Fibroblast of pulmonary artery (primary cell): ENCODE measurements at regions not wholly inside any gene's neighbourhood (a gene's known extent, or its start where the extent isn't known, plus 50 kb on each side); places are given as distances from the start of the nearest gene placed in this dataset.
"Not testable (repeated sequence)": the region's sequence is repeated elsewhere in the genome, so short reads cannot be mapped to it uniquely, and the experiment has no call there.

ENCODE experiments used
- DNase-seq: peaks from one replicate; pipeline ENCODE4 v3.0.0-alpha.2; 2010; ENCODE audit warnings: low read depth
- H3K4me3 ChIP-seq: replicated peaks from 2 replicates; pipeline ENCODE4 v1.5.1; 2011; ENCODE audit warnings: low read depth, mild to moderate bottlenecking, control low read depth, low read length, moderate library complexity
- TF ChIP-seq, protein P1 (sequence below): IDR thresholded peaks from 2 replicates; pipeline ENCODE4 v1.5.1; 2011; ENCODE audit warnings: mild to moderate bottlenecking, control low read depth, low read length, inconsistent platforms; ENCODE audit errors: missing control alignments

DNA sequence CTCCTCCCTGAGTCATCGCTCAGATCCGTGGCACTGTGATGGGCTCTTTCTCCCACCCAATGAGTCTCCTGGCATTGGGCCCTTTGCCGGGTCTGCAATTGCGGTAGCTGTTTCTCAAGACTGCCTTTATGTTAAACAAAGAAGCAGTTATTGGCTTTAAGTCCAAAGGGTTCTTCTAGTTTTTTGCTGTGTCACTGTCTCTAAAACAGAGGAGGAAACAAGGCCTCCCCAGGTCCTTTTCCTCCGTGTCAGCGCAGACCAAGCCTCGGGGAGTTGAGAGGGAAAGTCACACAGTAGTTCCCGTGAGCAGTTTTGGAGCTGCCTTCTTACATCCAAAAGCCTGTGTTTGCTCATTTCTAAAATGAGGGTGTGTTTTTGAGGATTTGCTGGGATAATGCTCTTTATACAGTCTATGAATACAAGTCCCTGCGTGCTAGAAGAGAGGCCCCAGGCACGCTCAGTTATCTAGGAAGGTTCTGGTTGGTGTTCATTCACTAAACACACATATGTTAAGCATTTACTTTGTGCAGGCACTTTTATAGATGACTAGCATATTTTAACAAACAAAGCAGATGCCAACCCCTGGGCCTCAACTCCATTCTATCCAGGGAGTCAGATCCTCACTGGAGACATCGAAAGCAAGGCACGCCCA lies 126.0 kb upstream of the PZP start:
- DNase-seq, result no peak
- TF ChIP-seq, protein P1, sequence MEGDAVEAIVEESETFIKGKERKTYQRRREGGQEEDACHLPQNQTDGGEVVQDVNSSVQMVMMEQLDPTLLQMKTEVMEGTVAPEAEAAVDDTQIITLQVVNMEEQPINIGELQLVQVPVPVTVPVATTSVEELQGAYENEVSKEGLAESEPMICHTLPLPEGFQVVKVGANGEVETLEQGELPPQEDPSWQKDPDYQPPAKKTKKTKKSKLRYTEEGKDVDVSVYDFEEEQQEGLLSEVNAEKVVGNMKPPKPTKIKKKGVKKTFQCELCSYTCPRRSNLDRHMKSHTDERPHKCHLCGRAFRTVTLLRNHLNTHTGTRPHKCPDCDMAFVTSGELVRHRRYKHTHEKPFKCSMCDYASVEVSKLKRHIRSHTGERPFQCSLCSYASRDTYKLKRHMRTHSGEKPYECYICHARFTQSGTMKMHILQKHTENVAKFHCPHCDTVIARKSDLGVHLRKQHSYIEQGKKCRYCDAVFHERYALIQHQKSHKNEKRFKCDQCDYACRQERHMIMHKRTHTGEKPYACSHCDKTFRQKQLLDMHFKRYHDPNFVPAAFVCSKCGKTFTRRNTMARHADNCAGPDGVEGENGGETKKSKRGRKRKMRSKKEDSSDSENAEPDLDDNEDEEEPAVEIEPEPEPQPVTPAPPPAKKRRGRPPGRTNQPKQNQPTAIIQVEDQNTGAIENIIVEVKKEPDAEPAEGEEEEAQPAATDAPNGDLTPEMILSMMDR, result no peak
- H3K4me3 ChIP-seq, result no peak overlapping the region

DNA sequence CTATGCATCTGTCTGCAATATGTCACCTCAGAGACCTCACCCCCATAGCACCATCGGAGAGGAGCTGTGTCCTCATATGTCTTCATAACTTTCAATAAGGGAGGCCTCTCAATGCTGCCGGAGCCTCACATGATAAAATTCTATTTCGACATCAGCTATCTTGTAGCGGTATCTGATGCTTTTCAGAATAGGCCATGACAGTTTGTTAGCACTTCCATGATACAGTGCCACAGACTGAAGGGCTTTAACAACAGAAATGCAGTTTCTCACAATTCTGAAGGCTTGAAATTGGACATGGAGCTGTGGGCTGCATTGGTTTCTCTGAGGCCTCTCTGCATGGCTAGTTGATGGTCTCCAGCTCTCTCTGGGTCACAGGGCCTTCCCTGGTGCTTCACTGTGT lies 125.0 kb upstream of the PZP start:
- no peak overlapping the region for H3K4me3 ChIP-seq
- TF ChIP-seq, protein P1, result no peak
- DNase-seq, result no peak

GRCh38 chr12:9332564-9332963 lies 124.4 kb upstream of the PZP start:
- no peak overlapping the region for H3K4me3 ChIP-seq
- TF ChIP-seq, protein P1, result no peak
- DNase-seq, result no peak

GRCh38 chr12:9331218-9331626 lies 123.0 kb upstream of the PZP start:
- TF ChIP-seq, protein P1, result peak; percentile 100

GRCh38 chr12:9329019-9329418 lies 120.8 kb upstream of the PZP start:
- DNase-seq, result no peak
- TF ChIP-seq, protein P1, result no peak
- H3K4me3 ChIP-seq, result no peak overlapping the region

More at GRCh38 chr12:9331218-9331626, 123.0 kb upstream of the PZP start:
- H3K4me3 ChIP-seq, result no peak overlapping the region
- DNase-seq, result peak; percentile 63

DNA sequence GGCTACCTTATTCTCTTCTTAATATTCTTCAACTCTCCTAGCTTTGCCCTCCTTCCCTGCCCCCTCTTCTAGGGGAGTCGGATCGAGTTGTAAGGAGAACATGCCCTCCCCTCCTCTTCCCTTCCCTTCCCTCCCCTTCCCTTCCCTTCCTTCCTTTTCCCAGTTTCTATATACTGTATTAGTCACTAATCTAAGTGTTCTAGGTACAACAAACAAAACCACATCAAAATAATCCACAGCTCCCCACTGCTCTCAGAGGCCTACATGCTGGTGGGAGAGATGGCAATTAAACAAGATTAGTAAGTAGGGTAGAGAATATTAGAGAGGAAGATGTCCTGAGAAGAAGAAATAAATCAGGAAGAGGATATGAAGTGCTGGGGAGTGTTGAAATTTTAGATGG lies 119.9 kb upstream of the PZP start:
- TF ChIP-seq, protein P1, result no peak
- DNase-seq, result no peak
- H3K4me3 ChIP-seq, result no peak overlapping the region

- DNase-seq, result no peak
- TF ChIP-seq, protein P1, result no peak
Observed at GRCh38 chr12:9327320-9327719, 119.1 kb upstream of the PZP start.

GRCh38 chr12:9326849-9327248 lies 118.7 kb upstream of the PZP start:
- H3K4me3 ChIP-seq, DNase-seq: not testable (repeated sequence)

More at GRCh38 chr12:9327320-9327719, 119.1 kb upstream of the PZP start:
- no peak overlapping the region for H3K4me3 ChIP-seq
